Prostate gland (tissue), 2 donors: ENCODE measurements at regions not wholly inside any gene's neighbourhood (a gene's known extent, or its start where the extent isn't known, plus 50 kb on each side); places are given as distances from the start of the nearest gene placed in this dataset.
"Not testable (repeated sequence)": the region's sequence is repeated elsewhere in the genome, so short reads cannot be mapped to it uniquely, and the experiment has no call there.

Source experiments
- DNase-seq: peaks from one replicate; pipeline ENCODE4 v3.0.0-alpha.2; 2019; ENCODE audit warnings: low spot score
- H3K27ac ChIP-seq, 2 donors: fragments of 200-600 bp; sonication (generic); 2 replicates each; pipeline ENCODE4 v1.5.1; 2017 to 2019
- H3K27me3 ChIP-seq: fragments of 200-600 bp; sonication (generic); replicated peaks from 2 replicates; pipeline ENCODE4 v1.5.1; 2019; ENCODE audit not compliant: insufficient read depth
- H3K36me3 ChIP-seq, 2 donors: fragments of 200-600 bp; sonication (generic); 1 replicate in 1 of 2; 2 replicates in 1 of 2; pipeline versions ENCODE4 v1.5.1 to v1.8.1; 2017 to 2019
- H3K4me1 ChIP-seq: fragments of 200-600 bp; sonication (generic); replicated peaks from 2 replicates; pipeline ENCODE4 v1.5.1; 2019
- H3K4me3 ChIP-seq, 2 donors: fragments of 200-600 bp; sonication (generic); 2 replicates each; pipeline ENCODE4 v1.5.1; 2017 to 2019
- H3K9me3 ChIP-seq: fragments of 200-600 bp; sonication (generic); 2 replicates; pipeline ENCODE4 v1.5.1; 2017
- CTCF ChIP-seq, 4 experiments: fragments of 200-600 bp in 2 of 4; fragments of 450-650 bp in 2 of 4; sonication (generic) in 2 of 4; IDR thresholded peaks; 1 replicate in 3 of 4; 2 replicates in 1 of 4; pipeline ENCODE4 v1.5.1; 2016 to 2019; ENCODE audit warnings: antibody characterized with exemption in 4 of 4, mild to moderate bottlenecking in 2 of 4, moderate library complexity in 2 of 4
- POLR2A ChIP-seq: fragments of 450-650 bp; IDR thresholded peaks from one replicate; pipeline ENCODE4 v1.6.1; 2016; ENCODE audit warnings: antibody characterized with exemption, mild to moderate bottlenecking
- POLR2AphosphoS5 ChIP-seq: sonication (generic); formaldehyde crosslinking; IDR thresholded peaks from one replicate; pipeline ENCODE4 v1.6.1; 2017; ENCODE audit warnings: antibody characterized with exemption
- WGBS: methylation state at CpG from one replicate; pipeline ENCODE4 v1.1.5; 2018; 5-methylcytosine and 5-hydroxymethylcytosine counted together
- intact Hi-C: fragments of 100-400 bp; cut with DNase I; formaldehyde crosslinking; loops from one replicate; pipeline ENCODE4 v1.14.2; 2022

- Histone ChIP-seq H3K4me3 (no peak overlapping the region), H3K27ac (no peak overlapping the region), H3K36me3 (no peaks in the 10 kb centered on the region), H3K4me1 (no peaks in the 10 kb centered on the region), H3K9me3 (no peaks in the 10 kb centered on the region), H3K27me3 (no peaks in the 10 kb centered on the region)
- 80% methylated on average over 4 of the region's 4 CpGs for WGBS
- intact Hi-C loops: no loop called here
- no peak for DNase-seq
- TF ChIP-seq POLR2AphosphoS5 (no peak), POLR2A (no peak), CTCF (IDR thresholded peaks at IDR 0.05) (no peak)
Measured at GRCh38 chr6:5894357-5894756, 112.4 kb downstream of the NRN1 start.

- intact Hi-C loops: no loop called here
- Histone ChIP-seq H3K9me3 (no peaks in the 10 kb centered on the region), H3K4me3 (no peak overlapping the region), H3K27me3 (no peaks in the 10 kb centered on the region), H3K36me3 (no peaks in the 10 kb centered on the region), H3K27ac (no peak overlapping the region), H3K4me1 (no peaks in the 10 kb centered on the region)
- DNase-seq: no peak
- TF ChIP-seq CTCF (IDR thresholded peaks at IDR 0.05) (no peak), POLR2AphosphoS5 (no peak), POLR2A (no peak)
- 98% methylated on average over 4 of the region's 4 CpGs for WGBS
Measured at GRCh38 chr6:5893295-5893694, 113.4 kb downstream of the NRN1 start.

DNA sequence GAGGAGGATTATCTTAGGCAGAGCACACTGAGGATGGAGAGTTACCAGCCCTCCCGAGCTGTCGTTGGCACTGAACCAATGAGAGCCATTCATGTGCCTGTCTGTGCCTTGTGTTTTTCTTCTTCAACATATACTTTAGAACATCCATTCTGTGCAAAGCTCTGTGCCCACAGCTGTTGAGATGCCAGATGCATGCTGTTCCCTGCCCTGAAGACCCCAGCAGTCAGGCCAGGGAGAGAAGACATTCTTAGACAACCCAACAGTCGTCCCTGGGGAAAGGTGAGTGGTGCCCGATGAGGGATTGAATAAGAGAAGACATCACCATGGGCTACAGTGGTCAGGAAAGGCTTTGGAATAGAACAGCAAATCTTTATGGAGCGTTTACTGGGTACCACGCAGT is 114.1 kb downstream of the NRN1 start:
- intact Hi-C loops: no loop called here
- H3K4me3 ChIP-seq: no peak overlapping the region

GRCh38 chr6:5878792-5879191 is 127.9 kb downstream of the NRN1 start:
- no peak overlapping the region for H3K4me3 ChIP-seq
- H3K27ac ChIP-seq: no peak overlapping the region
- H3K36me3 ChIP-seq: no peaks in the 10 kb centered on the region
- DNase-seq: no peak
- no peaks in the 10 kb centered on the region for H3K9me3 ChIP-seq
- WGBS: 87% methylated on average over 1 of the region's 1 CpG
- no peaks in the 10 kb centered on the region for H3K4me1 ChIP-seq
- no peak for TF ChIP-seq CTCF (IDR thresholded peaks at IDR 0.05)
- no peak for TF ChIP-seq POLR2AphosphoS5
- TF ChIP-seq POLR2A: no peak
- no peaks in the 10 kb centered on the region for H3K27me3 ChIP-seq
- intact Hi-C loops: no loop called here

More for the DNA sequence above, 114.1 kb downstream of the NRN1 start:
- 93% methylated on average over 6 of the region's 6 CpGs for WGBS
- no peaks in the 10 kb centered on the region for H3K9me3 ChIP-seq
- TF ChIP-seq CTCF (IDR thresholded peaks at IDR 0.05) (no peak), POLR2A (no peak), POLR2AphosphoS5 (no peak)
- peak overlapping the region; percentile 57 for H3K27ac ChIP-seq
- no peaks in the 10 kb centered on the region for H3K36me3 ChIP-seq
- DNase-seq: no peak
- no peaks in the 10 kb centered on the region for H3K4me1 ChIP-seq
- no peaks in the 10 kb centered on the region for H3K27me3 ChIP-seq

- 88% methylated on average over 4 of the region's 4 CpGs for WGBS
- Histone ChIP-seq H3K36me3 (no peaks in the 10 kb centered on the region), H3K4me1 (no peaks in the 10 kb centered on the region), H3K4me3 (no peak overlapping the region), H3K9me3 (no peaks in the 10 kb centered on the region), H3K27ac (no peak overlapping the region), H3K27me3 (no peaks in the 10 kb centered on the region)
- DNase-seq: no peak
- intact Hi-C loops: no loop called here
- TF ChIP-seq CTCF (IDR thresholded peaks at IDR 0.05) (no peak), POLR2A (no peak), POLR2AphosphoS5 (no peak)
Measured at GRCh38 chr6:5876076-5876475, 130.6 kb downstream of the NRN1 start.

DNA sequence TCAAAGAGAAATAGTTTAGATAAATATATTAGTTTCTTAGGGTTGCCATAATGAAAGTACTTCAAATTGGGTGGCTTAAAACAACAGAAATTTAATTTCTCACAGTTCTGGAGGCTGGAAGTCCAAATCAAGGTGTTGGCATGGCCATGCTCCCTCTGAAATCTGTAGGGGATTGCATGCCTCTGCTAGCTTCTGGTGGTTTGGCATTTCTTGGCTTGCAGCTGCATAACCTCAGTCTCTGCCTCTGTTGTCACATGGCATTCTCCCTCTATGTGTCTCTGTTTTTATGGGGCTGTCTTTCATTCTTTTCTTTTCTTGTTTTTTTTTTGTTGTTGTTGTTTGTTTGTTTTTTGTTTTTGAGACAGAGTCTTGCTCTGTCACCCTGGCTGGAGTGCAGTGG is 132.7 kb downstream of the NRN1 start:
- H3K27ac ChIP-seq, H3K4me3 ChIP-seq, intact Hi-C loops, H3K36me3 ChIP-seq, H3K27me3 ChIP-seq, H3K9me3 ChIP-seq, H3K4me1 ChIP-seq, DNase-seq: not testable (repeated sequence)
